Endothelial cell of umbilical vein (primary cell): ENCODE measurements at regions not wholly inside any gene's neighbourhood (a gene's known extent, or its start where the extent isn't known, plus 50 kb on each side); places are given as distances from the start of the nearest gene placed in this dataset.

ENCODE experiments used
- CTCF ChIP-seq, 2 donors: IDR thresholded peaks; 1 replicate in 1 of 2; 2 replicates in 1 of 2; pipeline ENCODE4 v1.5.1; 2011; ENCODE audit warnings: low read length in 2 of 2, mild to moderate bottlenecking in 2 of 2, moderate library complexity in 2 of 2, control low read depth in 1 of 2, inconsistent platforms in 1 of 2, low read depth in 1 of 2; ENCODE audit not compliant: insufficient read depth in 1 of 2; ENCODE audit errors: extremely low read depth in 1 of 2
- EZH2 ChIP-seq: IDR thresholded peaks from 2 replicates; pipeline ENCODE4 v1.6.1; 2012; ENCODE audit warnings: borderline replicate concordance, low read depth, mild to moderate bottlenecking, moderate library complexity, low read length, inconsistent platforms; ENCODE audit not compliant: severe bottlenecking
- GATA2 ChIP-seq: IDR thresholded peaks from 2 replicates; pipeline ENCODE4 v1.7.0; 2011; ENCODE audit warnings: low read depth, mild to moderate bottlenecking, moderate library complexity, mixed read lengths, low read length; ENCODE audit not compliant: insufficient read length, insufficient read depth
- MYC ChIP-seq: IDR thresholded peaks from one replicate; pipeline ENCODE4 v1.6.1; 2011; ENCODE audit warnings: mild to moderate bottlenecking, low read depth, low read length
- POLR2A ChIP-seq: IDR thresholded peaks from 2 replicates; pipeline ENCODE4 v1.6.1; 2012; ENCODE audit warnings: low read depth, mild to moderate bottlenecking, control low read depth, low read length
- POLR2AphosphoS5 ChIP-seq: IDR thresholded peaks from 2 replicates; pipeline ENCODE4 v1.6.1; 2012; ENCODE audit warnings: low read depth, mild to moderate bottlenecking, control low read depth, low read length, moderate library complexity; ENCODE audit not compliant: insufficient read depth
- TF ChIP-seq, protein P1 (sequence below): IDR thresholded peaks from 2 replicates; pipeline ENCODE4 v1.6.1; 2011; ENCODE audit not compliant: insufficient read depth, insufficient read length

GRCh38 chrX:129193357-129193756 is 329.9 kb downstream of the SMARCA1 start:
- no peak for TF ChIP-seq POLR2AphosphoS5
- TF ChIP-seq CTCF (IDR thresholded peaks at IDR 0.05; ENCODE audit: extremely low read depth in 1 of 2, insufficient read depth in 1 of 2, low read depth in 1 of 2, low read length in 2 of 2): no peak
- TF ChIP-seq EZH2: no peak
- TF ChIP-seq, protein P1, sequence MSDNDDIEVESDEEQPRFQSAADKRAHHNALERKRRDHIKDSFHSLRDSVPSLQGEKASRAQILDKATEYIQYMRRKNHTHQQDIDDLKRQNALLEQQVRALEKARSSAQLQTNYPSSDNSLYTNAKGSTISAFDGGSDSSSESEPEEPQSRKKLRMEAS: no peak
- no peak for TF ChIP-seq POLR2A
- no peak for TF ChIP-seq GATA2
- TF ChIP-seq MYC: no peak
